Erythroblast (primary cell): ENCODE measurements at regions not wholly inside any gene's neighbourhood (a gene's known extent, or its start where the extent isn't known, plus 50 kb on each side); places are given as distances from the start of the nearest gene placed in this dataset.

Experiments used
- GATA1 ChIP-seq: IDR thresholded peaks from 2 replicates; pipeline ENCODE4 v1.6.1; 2011; ENCODE audit warnings: low read depth, mild to moderate bottlenecking, control low read depth, low read length, moderate library complexity
- POLR2A ChIP-seq: IDR thresholded peaks from 2 replicates; pipeline ENCODE4 v1.6.1; 2011; ENCODE audit warnings: mild to moderate bottlenecking, low read length

GRCh38 chr7:50857804-50858489 is 75.3 kb upstream of the GRB10 start:
- no peak for TF ChIP-seq POLR2A
- TF ChIP-seq GATA1 = no peak
